ENCODE measurements at regions not wholly inside any gene's neighbourhood (a gene's known extent, or its start where the extent isn't known, plus 50 kb on each side); places are given as distances from the start of the nearest gene placed in this dataset.

DNA sequence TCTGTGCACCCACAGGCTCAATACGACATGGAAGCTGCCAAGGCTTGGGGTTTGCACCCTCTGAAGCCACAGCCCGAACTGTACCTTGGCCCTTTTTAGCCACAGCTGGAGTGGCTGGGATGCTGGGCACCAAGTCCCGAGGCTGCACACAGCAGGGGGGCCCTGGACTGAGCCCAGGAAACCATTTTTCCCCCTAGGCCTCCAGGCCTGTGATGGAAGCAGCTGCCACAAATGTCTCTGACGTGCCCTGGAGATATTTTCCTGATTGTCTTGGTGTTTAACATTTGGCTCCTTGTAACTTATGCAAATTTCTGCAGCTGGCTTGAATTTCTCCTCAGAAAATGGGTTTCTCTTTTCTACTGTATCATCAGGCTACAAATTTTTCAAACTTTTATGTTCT lies 82.3 kb upstream of the LPAR1 start:
- Histone ChIP-seq H3F3A (ENCODE audit: insufficient read depth, low read length, poor library complexity, severe bottlenecking) (no peaks in the 10 kb centered on the region), H3K27me3 (ENCODE audit: insufficient read depth, low read depth, low read length) (no peaks in the 10 kb centered on the region), H3K79me2 (replicated peaks; ENCODE audit: insufficient read depth, low read length) (no peaks in the 10 kb centered on the region), H3K27ac (ENCODE audit: low read length) (no peak overlapping the region), H3K9me3 (ENCODE audit: low read length) (no peaks in the 10 kb centered on the region), H3K9me2 (ENCODE audit: insufficient read depth, low read length) (no peaks in the 10 kb centered on the region), H3K36me3 (ENCODE audit: insufficient read depth, low read length) (no peaks in the 10 kb centered on the region), H3K4me3 (ENCODE audit: low read length) (no peak overlapping the region), H2AFZ (ENCODE audit: low read depth, low read length) (no peak overlapping the region), H3K9ac (ENCODE audit: low read length) (no peak overlapping the region), H3K4me2 (ENCODE audit: low read length) (no peak overlapping the region), H4K20me1 (ENCODE audit: insufficient read depth) (no peaks in the 10 kb centered on the region)
- TF ChIP-seq, protein P1, sequence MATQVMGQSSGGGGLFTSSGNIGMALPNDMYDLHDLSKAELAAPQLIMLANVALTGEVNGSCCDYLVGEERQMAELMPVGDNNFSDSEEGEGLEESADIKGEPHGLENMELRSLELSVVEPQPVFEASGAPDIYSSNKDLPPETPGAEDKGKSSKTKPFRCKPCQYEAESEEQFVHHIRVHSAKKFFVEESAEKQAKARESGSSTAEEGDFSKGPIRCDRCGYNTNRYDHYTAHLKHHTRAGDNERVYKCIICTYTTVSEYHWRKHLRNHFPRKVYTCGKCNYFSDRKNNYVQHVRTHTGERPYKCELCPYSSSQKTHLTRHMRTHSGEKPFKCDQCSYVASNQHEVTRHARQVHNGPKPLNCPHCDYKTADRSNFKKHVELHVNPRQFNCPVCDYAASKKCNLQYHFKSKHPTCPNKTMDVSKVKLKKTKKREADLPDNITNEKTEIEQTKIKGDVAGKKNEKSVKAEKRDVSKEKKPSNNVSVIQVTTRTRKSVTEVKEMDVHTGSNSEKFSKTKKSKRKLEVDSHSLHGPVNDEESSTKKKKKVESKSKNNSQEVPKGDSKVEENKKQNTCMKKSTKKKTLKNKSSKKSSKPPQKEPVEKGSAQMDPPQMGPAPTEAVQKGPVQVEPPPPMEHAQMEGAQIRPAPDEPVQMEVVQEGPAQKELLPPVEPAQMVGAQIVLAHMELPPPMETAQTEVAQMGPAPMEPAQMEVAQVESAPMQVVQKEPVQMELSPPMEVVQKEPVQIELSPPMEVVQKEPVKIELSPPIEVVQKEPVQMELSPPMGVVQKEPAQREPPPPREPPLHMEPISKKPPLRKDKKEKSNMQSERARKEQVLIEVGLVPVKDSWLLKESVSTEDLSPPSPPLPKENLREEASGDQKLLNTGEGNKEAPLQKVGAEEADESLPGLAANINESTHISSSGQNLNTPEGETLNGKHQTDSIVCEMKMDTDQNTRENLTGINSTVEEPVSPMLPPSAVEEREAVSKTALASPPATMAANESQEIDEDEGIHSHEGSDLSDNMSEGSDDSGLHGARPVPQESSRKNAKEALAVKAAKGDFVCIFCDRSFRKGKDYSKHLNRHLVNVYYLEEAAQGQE (IDR thresholded peaks at IDR 0.05; ENCODE audit: borderline replicate concordance): no peak
- TF ChIP-seq MXI1 (conservative IDR thresholded peaks at IDR 0.05; ENCODE audit: poor library complexity, severe bottlenecking) (no peak), EZH2 (IDR thresholded peaks at IDR 0.05; ENCODE audit: borderline replicate concordance, insufficient read depth, low read length, poor library complexity, severe bottlenecking) (no peak), RAD21 (conservative IDR thresholded peaks at IDR 0.05) (no peak), POLR2AphosphoS5 (IDR thresholded peaks at IDR 0.05) (no peak), EP300 (conservative IDR thresholded peaks at IDR 0.05; ENCODE audit: poor library complexity, severe bottlenecking) (no peak)

DNA sequence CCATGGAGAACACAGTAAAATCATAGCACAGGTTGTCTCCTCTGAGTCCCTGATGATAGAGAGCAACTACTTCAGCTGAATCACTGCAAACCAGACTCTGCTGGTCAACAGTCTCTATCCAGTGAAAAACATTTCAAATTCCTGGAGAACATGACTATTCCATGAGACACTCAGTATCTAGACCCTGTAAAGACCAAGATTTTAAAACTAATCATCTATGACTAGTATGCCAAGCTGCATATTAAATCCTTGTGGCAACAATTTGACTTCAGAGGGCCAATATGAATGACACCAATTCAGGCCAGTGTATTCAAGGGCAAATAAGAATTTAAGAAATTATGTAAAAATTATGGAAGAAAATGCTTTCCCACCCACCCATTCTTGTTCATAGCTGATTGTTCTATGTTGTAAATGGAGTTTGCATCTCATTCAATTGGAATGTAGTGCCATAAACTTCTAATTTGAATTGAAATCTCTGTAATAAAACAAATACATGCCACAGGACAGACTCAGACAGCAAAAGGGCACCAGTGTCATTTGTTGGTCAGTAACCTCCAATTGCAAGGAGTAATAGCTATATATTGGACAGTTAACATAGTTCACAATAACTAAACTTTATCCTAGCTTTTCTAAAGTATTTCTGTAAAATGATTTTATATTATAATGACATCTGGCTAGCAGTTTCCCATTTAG lies 80.1 kb upstream of the LPAR1 start:
- no peak overlapping the region for H3K4me2 ChIP-seq (ENCODE audit: low read length)
- no peaks in the 10 kb centered on the region for H3K9me2 ChIP-seq (ENCODE audit: insufficient read depth, low read length)
- no peaks in the 10 kb centered on the region for H3K27me3 ChIP-seq (ENCODE audit: insufficient read depth, low read depth, low read length)
- H4K20me1 ChIP-seq (ENCODE audit: insufficient read depth): no peaks in the 10 kb centered on the region
- no peak overlapping the region for H2AFZ ChIP-seq (ENCODE audit: low read depth, low read length)
- TF ChIP-seq SMC3 (conservative IDR thresholded peaks at IDR 0.05; ENCODE audit: poor library complexity) (no peak), EP300 (conservative IDR thresholded peaks at IDR 0.05; ENCODE audit: poor library complexity, severe bottlenecking) (no peak), EZH2 (IDR thresholded peaks at IDR 0.05; ENCODE audit: borderline replicate concordance, insufficient read depth, low read length, poor library complexity, severe bottlenecking) (no peak)
- TF ChIP-seq, protein P1 (IDR thresholded peaks at IDR 0.05; ENCODE audit: borderline replicate concordance): no peak
- H3F3A ChIP-seq (ENCODE audit: insufficient read depth, low read length, poor library complexity, severe bottlenecking): no peaks in the 10 kb centered on the region
- H3K27ac ChIP-seq (ENCODE audit: low read length): no peak overlapping the region
- H3K4me3 ChIP-seq (ENCODE audit: low read length): no peak overlapping the region
- H3K36me3 ChIP-seq (ENCODE audit: insufficient read depth, low read length): no peaks in the 10 kb centered on the region
- no peak overlapping the region for H3K9ac ChIP-seq (ENCODE audit: low read length)
- no peaks in the 10 kb centered on the region for H3K9me3 ChIP-seq (ENCODE audit: low read length)
- no peaks in the 10 kb centered on the region for H3K79me2 ChIP-seq (replicated peaks; ENCODE audit: insufficient read depth, low read length)

Measured in neural cell (in vitro differentiated cells).